NCI-H82 treated with DMSO at 0.1 percent for 48 hours (cell line): ENCODE measurements at regions not wholly inside any gene's neighbourhood (a gene's known extent, or its start where the extent isn't known, plus 50 kb on each side); places are given as distances from the start of the nearest gene placed in this dataset.

ENCODE experiments used
- DNase-seq: peaks from one replicate; lab custom pipeline; 2025; ENCODE audit not compliant: unreplicated experiment; lab: John Stamatoyannopoulos, UW

GRCh38 chr20:52744441-52744840 is 227.7 kb upstream of the TSHZ2 start:
- no peak for DNase-seq

- DNase-seq, result no peak
Observed at GRCh38 chr20:52738081-52738480, 234.1 kb upstream of the TSHZ2 start.

- no peak for DNase-seq
Observed at GRCh38 chr20:52736507-52736906, 235.7 kb upstream of the TSHZ2 start.

GRCh38 chr20:52731093-52731492 is 241.1 kb upstream of the TSHZ2 start:
- no peak for DNase-seq

- DNase-seq, result no peak
Observed at GRCh38 chr20:52727740-52728456, 244.3 kb upstream of the TSHZ2 start.

DNA sequence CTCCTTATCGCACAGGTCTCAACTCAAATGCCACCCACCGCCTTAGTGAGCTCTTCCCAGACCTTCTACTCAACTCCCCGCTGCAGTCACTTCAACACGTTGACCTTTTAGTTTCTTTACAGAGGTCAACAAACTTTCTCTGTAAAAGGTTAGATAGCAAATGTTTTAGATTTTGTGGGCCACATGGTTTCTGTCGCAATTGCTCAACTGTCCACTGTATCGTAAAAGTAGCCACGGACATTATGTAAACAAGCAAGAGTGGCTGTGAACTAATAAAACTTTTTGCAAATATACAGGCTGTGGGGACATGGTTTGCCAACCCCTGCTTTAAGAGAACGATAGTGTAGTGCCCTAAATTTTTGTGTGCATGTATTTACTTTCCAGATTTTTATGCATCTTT is 247.6 kb upstream of the TSHZ2 start:
- DNase-seq, result no peak

- no peak for DNase-seq
Observed at GRCh38 chr20:52722926-52723688, 249.1 kb upstream of the TSHZ2 start.

DNA sequence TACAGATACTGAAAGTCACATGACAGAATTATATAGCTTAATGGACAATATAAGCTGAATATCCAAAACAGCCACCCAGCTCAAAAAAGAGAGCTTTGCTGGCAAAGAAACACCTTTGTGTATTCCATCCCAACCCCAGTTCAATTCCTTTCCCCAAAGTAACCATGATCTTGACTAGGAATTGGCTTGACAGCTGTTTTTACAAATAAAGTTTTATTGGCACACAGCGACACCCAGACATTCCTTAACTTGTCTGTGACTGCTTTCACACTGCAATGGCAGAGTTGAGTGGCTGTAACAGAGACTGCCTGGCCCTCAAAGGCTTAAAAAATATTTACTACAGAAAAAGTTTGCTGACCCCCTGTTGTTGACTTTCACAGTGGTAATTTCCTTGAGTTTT is 264.0 kb upstream of the TSHZ2 start:
- DNase-seq, result no peak

DNA sequence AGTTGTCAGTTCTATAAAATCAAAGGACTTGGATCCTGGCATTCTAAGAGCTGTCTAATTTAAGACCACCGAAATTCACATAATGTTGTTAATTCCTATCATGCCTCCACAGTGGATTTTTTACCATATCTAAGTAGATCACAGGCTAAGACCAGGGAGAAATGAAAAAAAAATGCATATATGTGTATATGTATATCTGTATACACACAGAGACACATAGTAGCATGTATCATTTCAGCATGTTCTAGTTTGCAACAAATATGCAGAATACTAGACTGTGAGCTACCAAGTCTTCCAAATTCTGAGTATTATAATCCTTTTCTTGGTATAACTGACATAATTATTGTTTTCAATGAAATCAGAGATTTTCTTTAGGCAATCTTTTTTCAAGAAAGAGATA is 267.6 kb upstream of the TSHZ2 start:
- DNase-seq, result no peak

GRCh38 chr20:52688345-52688744 is 283.8 kb upstream of the TSHZ2 start:
- DNase-seq, result no peak

DNA sequence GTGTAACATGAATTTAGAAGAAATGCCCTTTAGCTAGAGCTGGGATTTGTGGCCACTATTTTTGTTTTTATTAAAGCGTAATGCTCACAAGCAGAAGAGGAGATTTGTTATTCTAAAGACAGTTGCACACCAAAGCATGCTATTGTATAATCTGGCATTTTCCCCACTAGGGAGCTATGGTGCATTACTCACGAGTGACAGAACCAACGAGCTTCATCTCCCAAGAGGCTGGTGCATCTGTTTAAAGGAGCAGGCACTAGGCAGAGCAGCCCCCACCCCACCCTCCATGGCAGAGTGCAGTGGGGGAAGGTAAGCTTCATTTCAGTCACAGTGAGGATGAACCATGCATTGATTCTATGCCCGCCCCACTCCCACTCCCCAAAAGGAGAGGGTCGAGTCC is 287.3 kb upstream of the TSHZ2 start:
- DNase-seq, result no peak

DNA sequence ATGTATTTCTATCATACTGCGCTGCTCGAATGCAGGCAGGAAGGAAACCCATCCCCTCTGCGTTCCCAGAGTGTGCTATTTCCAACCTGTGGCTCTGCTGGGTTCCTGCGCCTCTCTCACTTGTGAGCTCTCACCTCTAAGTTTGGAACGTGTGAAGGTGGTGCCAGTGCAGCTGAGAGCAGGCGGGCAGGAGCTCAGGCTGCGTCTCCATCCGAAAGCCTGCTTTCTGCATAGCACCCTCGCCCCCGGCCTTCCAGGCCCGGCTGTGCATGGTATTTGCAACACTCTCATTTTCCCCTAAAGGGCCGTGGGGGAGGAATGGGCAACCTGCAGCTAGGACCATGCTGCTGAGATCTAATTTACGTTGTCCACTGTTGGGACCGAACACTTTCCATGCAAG is 288.0 kb upstream of the TSHZ2 start:
- DNase-seq, result no peak

DNA sequence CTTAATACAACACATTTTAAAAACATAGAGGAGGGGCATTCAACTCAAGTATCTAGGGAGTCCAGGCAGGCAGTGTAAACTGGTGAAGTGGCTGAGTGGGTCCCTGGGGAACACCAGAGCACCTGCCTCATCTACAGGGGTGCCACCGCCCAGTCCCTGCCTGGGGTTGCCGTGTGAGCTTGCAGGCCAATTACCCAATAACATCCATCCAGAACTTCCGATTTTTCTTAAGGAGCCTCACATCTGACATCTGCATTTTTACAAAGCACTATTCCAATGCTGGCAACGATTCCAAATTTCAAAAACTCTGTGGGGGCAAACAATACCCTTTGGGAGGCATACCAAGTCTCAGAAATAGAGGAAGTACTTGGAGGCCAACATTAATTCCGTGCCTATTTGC is 288.4 kb upstream of the TSHZ2 start:
- DNase-seq, result no peak

DNA sequence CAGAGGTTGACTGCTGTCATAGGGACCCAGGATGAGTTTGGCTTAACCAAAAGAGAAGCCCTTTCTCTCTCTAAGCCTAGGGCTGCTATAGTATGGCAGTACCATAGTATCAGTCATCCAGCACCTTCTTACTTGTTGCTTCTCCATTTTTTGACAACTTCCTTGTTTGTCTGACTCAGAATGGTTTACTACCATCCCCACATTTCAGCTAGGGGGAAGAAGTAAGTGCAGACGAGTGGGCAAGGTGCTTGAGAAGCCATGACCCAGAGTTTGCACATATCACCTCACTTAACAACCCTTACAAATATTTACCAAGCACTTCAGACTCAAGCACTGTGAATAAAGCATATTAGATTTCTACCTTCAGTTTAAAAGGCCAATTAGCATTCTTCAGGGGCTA is 289.9 kb upstream of the TSHZ2 start:
- no peak for DNase-seq

DNA sequence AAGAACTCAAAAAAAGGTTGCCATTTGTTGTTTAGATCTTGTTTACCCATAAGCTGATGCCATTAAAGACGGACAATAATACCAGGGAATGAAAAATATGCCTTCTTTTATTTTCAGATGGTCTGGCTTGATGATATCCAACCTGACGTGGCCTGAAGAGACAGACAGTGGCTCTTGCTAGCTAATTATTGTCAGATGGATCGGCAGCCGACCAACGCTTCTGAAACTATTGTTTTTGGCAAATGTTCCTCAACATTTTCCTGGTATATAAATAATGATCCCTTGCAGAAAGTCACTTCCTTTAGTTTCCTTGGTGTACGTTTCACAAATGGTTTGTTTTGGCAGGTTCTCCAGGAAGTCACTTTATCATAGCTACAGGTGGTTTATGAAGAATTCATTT is 290.9 kb upstream of the TSHZ2 start:
- no peak for DNase-seq

GRCh38 chr20:52677216-52677615 is 294.9 kb upstream of the TSHZ2 start:
- no peak for DNase-seq

DNA sequence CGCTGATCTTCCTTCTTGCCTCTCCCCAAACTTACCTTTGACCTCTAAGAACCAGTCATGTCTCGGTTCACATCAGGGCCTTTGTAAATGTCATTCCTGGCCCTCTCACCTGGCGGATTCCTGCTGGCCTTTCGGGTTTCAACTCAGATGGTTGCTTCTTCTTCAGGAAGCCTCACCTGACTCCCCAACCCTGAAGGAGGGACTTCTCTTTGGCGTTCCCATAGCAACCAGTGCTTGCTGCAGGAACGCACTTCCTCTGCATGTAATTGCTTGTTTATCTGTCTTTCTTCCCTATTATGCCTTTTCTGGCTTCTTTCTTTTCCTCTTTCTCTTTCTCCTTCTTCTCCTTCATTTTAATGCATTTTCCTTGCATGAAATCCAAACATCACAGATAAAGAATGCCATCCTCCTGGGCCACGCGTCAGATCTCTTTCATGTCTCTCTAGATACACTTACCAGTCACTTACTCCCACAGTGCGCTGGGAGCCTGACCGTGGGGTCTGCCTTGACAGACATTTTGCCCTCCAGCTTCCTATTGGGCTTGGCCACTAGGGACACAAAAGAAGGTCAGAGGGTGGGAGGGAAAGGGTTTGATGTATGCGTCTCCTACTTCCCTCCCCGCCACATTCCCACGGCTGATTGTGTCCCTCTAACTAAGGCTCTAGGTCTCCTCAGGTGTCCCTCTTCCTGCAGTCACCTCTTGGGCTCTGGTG is 295.7 kb upstream of the TSHZ2 start:
- DNase-seq, result no peak

DNA sequence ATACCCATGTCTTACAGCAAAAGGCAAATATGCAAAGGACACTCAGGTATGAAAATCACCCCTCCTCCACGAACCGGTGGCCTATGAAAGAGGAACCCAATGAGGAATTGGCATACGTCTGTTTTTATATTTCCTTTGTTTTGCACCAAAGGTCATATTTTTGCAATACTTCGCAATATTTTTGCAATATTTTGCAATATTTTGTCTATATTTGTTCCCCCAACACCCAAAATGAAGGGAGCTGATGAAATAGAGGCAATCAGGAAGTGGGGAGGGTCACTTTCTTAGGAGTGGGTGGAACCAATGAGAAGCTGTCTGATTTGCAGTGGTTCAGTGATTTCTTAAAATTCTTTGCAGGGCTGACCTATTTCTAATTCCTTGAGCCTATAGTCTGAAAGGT is 296.8 kb upstream of the TSHZ2 start:
- no peak for DNase-seq

GRCh38 chr20:52668626-52669025 is 303.5 kb upstream of the TSHZ2 start:
- no peak for DNase-seq

- DNase-seq, result no peak
Observed at GRCh38 chr20:52667358-52667757, 304.8 kb upstream of the TSHZ2 start.

GRCh38 chr20:52665441-52665840 is 306.7 kb upstream of the TSHZ2 start:
- no peak for DNase-seq

GRCh38 chr20:52655395-52655794 is 316.8 kb upstream of the TSHZ2 start:
- DNase-seq, result no peak
